Chondrocyte (in vitro differentiated cells): ENCODE measurements at regions not wholly inside any gene's neighbourhood (a gene's known extent, or its start where the extent isn't known, plus 50 kb on each side); places are given as distances from the start of the nearest gene placed in this dataset.

Experiments used
- DNase-seq: peaks from one replicate; pipeline ENCODE4 v3.0.0; 2021; ENCODE audit warnings: mixed read lengths, low spot score
- H3K27ac Mint-ChIP-seq: one replicate; pipeline ENCODE4 v1.8.0; 2021; ENCODE audit warnings: mild to moderate bottlenecking, moderate library complexity, mixed read lengths; ENCODE audit not compliant: unreplicated experiment
- H3K27me3 Mint-ChIP-seq: 2 replicates; pipeline ENCODE4 v1.8.0; 2021; ENCODE audit warnings: low read depth, mixed read lengths
- H3K36me3 Mint-ChIP-seq: 2 replicates; pipeline ENCODE4 v1.8.0; 2021; ENCODE audit warnings: low read depth, mixed read lengths
- H3K4me1 Mint-ChIP-seq: 2 replicates; pipeline ENCODE4 v1.8.0; 2021; ENCODE audit warnings: low read depth, mild to moderate bottlenecking, mixed read lengths
- H3K4me3 Mint-ChIP-seq: one replicate; pipeline ENCODE4 v1.8.0; 2021; ENCODE audit warnings: mild to moderate bottlenecking, moderate library complexity, mixed read lengths; ENCODE audit not compliant: unreplicated experiment
- H3K9me3 Mint-ChIP-seq: 2 replicates; pipeline ENCODE4 v1.8.0; 2021; ENCODE audit warnings: low read depth, mixed read lengths
- TF ChIP-seq, protein P1 (sequence below): fragments of 200-600 bp; sonication (generic); IDR thresholded peaks from 2 replicates; pipeline ENCODE4 v1.5.0; 2021; ENCODE audit warnings: antibody characterized with exemption, mild to moderate bottlenecking, moderate library complexity

DNA sequence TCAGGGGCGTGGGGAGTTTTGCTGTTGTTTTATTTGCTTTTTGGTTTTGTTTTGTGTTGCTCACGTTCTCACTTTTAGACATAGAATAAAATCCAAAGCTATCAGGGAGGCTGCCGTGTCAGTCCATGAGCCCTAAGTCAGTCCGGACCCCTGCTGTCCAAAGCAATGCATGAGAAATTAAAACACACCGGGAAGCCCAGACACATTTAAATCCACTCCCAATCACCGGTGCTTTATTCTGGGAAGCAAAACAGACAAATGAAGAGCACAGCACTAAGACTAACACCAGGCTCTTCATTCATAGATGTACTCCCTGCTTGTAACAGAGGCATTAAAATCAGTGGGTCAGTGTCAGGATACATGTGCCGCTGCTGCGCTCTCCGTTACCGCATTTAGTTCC is 180.9 kb downstream of the IRX2 start:
- Mint-ChIP-seq H3K9me3 (peaks cover 15% of the 10 kb centered on the region), H3K27ac (no peak overlapping the region)
- TF ChIP-seq, protein P1, sequence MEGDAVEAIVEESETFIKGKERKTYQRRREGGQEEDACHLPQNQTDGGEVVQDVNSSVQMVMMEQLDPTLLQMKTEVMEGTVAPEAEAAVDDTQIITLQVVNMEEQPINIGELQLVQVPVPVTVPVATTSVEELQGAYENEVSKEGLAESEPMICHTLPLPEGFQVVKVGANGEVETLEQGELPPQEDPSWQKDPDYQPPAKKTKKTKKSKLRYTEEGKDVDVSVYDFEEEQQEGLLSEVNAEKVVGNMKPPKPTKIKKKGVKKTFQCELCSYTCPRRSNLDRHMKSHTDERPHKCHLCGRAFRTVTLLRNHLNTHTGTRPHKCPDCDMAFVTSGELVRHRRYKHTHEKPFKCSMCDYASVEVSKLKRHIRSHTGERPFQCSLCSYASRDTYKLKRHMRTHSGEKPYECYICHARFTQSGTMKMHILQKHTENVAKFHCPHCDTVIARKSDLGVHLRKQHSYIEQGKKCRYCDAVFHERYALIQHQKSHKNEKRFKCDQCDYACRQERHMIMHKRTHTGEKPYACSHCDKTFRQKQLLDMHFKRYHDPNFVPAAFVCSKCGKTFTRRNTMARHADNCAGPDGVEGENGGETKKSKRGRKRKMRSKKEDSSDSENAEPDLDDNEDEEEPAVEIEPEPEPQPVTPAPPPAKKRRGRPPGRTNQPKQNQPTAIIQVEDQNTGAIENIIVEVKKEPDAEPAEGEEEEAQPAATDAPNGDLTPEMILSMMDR = no peak

DNA sequence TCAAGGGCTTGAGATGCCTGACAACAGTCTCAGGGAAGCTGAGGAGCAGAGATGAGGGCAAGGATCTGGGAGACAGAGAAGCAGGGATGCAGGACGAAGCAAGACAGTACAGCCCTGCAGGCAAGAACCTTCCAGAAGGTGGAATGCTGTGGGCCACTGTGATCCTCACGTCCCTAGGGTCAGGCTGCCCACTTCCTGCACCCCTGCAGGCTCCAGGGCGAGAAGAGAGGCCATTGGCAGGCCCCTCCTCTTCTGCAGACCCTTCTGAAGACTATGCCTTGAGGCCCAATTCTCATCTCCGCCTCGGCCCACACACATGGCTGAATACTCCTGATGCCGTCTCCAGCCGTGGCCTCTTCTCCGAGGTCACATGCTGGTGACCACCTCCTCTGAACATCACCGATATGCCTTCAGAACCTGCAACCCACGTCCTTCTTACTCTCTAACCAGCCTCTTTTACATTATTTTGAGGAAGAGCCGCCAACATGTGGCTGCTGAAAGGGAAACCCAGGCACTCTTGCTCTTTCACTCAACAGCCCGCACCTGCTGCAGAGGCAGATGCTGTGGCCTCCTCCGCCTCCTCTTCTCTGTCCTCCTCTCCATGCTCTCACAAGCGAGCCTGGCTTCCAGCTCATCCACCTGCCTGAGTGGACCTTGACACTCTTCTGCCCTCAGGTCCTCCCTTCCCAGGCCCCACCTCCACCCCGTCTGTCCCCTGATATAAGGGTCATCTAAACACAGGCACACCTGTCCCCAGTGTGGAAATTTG is 181.5 kb downstream of the IRX2 start:
- Mint-ChIP-seq H3K27me3 (peaks cover 8% of the 10 kb centered on the region), H3K4me3 (no peak overlapping the region), H3K4me1 (no peaks in the 10 kb centered on the region), H3K27ac (no peak overlapping the region), H3K36me3 (no peaks in the 10 kb centered on the region), H3K9me3 (peaks cover 15% of the 10 kb centered on the region)
- no peak for DNase-seq
- TF ChIP-seq, protein P1 = no peak

More for the DNA sequence above, 180.9 kb downstream of the IRX2 start:
- Mint-ChIP-seq H3K4me3 (no peak overlapping the region), H3K4me1 (no peaks in the 10 kb centered on the region), H3K36me3 (no peaks in the 10 kb centered on the region), H3K27me3 (peaks cover 8% of the 10 kb centered on the region)
- DNase-seq = no peak

DNA sequence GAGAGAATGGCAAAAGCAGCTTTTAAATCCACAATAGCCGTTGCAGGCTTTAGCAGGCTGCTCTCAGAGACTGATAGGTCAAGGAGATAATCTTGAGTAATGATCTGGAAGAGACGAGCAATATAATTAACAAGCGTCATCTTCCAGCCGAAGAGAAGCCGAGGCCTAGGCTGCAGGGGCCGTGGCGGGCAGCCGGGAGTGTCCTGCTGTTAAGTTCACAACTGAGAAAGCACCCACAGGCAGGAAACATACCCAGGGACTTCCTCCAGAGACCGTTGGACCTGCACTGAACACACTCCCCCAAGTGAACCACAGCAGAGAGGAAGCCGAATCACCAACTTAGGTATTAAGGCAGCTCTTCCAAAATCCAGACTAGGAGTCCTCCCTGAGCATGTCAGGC is 182.3 kb downstream of the IRX2 start:
- H3K4me3 Mint-ChIP-seq = no peak overlapping the region
- no peaks in the 10 kb centered on the region for H3K4me1 Mint-ChIP-seq
- H3K9me3 Mint-ChIP-seq = peaks cover 15% of the 10 kb centered on the region
- H3K36me3 Mint-ChIP-seq = no peaks in the 10 kb centered on the region
- no peak for DNase-seq
- H3K27me3 Mint-ChIP-seq = peaks cover 8% of the 10 kb centered on the region
- TF ChIP-seq, protein P1 = no peak
- no peak overlapping the region for H3K27ac Mint-ChIP-seq

DNA sequence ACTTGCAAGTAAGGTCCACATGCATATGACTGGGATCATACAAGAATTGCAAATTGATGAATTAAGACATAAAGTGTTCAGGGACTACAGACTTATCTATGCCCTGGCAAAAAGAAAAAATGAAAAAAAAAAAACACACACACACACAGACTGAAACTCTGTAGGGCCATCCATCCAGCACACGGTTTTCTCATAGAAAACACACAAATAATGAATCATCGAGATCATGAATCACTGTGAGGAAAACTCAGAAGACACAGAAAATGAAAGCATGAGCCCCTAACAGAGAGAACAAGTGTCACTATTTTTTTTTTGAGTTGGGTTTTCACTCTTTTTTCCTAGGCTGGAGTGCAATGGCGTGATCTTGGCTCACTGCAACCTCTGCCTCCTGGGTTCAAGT is 185.2 kb downstream of the IRX2 start:
- Mint-ChIP-seq H3K4me3 (no peak overlapping the region), H3K27ac (no peak overlapping the region), H3K27me3 (peaks cover 4% of the 10 kb centered on the region), H3K9me3 (peaks cover 20% of the 10 kb centered on the region), H3K36me3 (no peaks in the 10 kb centered on the region), H3K4me1 (no peaks in the 10 kb centered on the region)
- DNase-seq = no peak
- TF ChIP-seq, protein P1 = no peak

DNA sequence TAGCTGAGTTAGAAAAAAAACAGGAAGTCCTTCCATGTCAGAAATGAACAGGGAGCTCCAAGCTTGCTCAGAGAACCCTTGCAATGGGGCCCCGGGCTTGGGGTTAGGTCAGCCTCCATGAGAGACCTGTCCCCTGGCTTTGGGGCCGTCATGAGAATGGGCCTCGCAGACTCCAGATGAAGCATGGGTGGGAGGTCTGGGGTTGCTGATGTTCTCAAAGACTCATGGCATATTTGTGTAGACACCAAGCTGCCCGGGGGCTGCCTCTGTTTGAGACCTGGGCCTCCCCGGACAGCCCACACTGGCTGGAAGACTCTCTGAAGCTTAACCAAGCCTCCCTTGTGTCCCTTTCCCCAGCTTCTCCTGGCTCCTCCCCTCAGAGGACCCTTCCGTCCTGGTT is 186.3 kb downstream of the IRX2 start:
- TF ChIP-seq, protein P1 = no peak
- Mint-ChIP-seq H3K9me3 (peaks cover 22% of the 10 kb centered on the region), H3K4me3 (no peak overlapping the region), H3K36me3 (no peaks in the 10 kb centered on the region), H3K27ac (no peak overlapping the region), H3K4me1 (no peaks in the 10 kb centered on the region), H3K27me3 (peaks cover under 1% of the 10 kb centered on the region)
- DNase-seq = no peak
